ENCODE measurements at regions not wholly inside any gene's neighbourhood (a gene's known extent, or its start where the extent isn't known, plus 50 kb on each side); places are given as distances from the start of the nearest gene placed in this dataset.
"Not testable (repeated sequence)": the region's sequence is repeated elsewhere in the genome, so short reads cannot be mapped to it uniquely, and the experiment has no call there.

- no peak for DNase-seq
Measured at GRCh38 chr5:17989567-17990563, 355.6 kb downstream of the TAF11L14 start.

GRCh38 chr5:17991775-17992174, 357.5 kb downstream of the TAF11L14 start:
- DNase-seq: no peak

- no peak for DNase-seq
Measured at GRCh38 chr5:17992291-17992690, 358.0 kb downstream of the TAF11L14 start.

- no peak for DNase-seq
Measured at GRCh38 chr5:17995997-17996396, 361.7 kb downstream of the TAF11L14 start.

- DNase-seq: no peak
Measured at GRCh38 chr5:17999858-18000257, 365.6 kb downstream of the TAF11L14 start.

- no peak for DNase-seq
Measured at GRCh38 chr5:18000744-18001143, 366.5 kb downstream of the TAF11L14 start.

- DNase-seq: no peak
Measured at GRCh38 chr5:18003312-18003711, 369.1 kb downstream of the TAF11L14 start.

- DNase-seq: no peak
Measured at GRCh38 chr5:18003784-18004183, 369.5 kb downstream of the TAF11L14 start.

GRCh38 chr5:18006235-18006634, 372.0 kb downstream of the TAF11L14 start:
- not testable (repeated sequence) for DNase-seq

- no peak for DNase-seq
Measured at GRCh38 chr5:18008940-18009339, 374.7 kb downstream of the TAF11L14 start.

GRCh38 chr5:18010053-18010452, 375.8 kb downstream of the TAF11L14 start:
- no peak for DNase-seq

GRCh38 chr5:18018472-18018871, 384.2 kb downstream of the TAF11L14 start:
- DNase-seq: no peak

GRCh38 chr5:18023275-18023674, 389.0 kb downstream of the TAF11L14 start:
- no peak for DNase-seq

GRCh38 chr5:18023986-18024385, 389.7 kb downstream of the TAF11L14 start:
- DNase-seq: no peak

GRCh38 chr5:18024542-18024941, 390.3 kb downstream of the TAF11L14 start:
- DNase-seq: no peak

GRCh38 chr5:18027241-18027867, 393.1 kb downstream of the TAF11L14 start:
- DNase-seq: no peak

GRCh38 chr5:18028036-18028435, 393.8 kb downstream of the TAF11L14 start:
- DNase-seq: no peak

GRCh38 chr5:18032744-18033143, 398.5 kb downstream of the TAF11L14 start:
- no peak for DNase-seq

GRCh38 chr5:18036531-18036930, 402.3 kb downstream of the TAF11L14 start:
- DNase-seq: no peak

GRCh38 chr5:18037718-18038117, 403.5 kb downstream of the TAF11L14 start:
- DNase-seq: no peak

GRCh38 chr5:18043344-18043743, 409.1 kb downstream of the TAF11L14 start:
- DNase-seq: no peak

- no peak for DNase-seq
Measured at GRCh38 chr5:18048449-18048848, 414.2 kb downstream of the TAF11L14 start.

- no peak for DNase-seq
Measured at GRCh38 chr5:18050345-18050744, 416.1 kb downstream of the TAF11L14 start.

- DNase-seq: no peak
Measured at GRCh38 chr5:18050776-18051175, 416.5 kb downstream of the TAF11L14 start.
